ENCODE measurements at regions not wholly inside any gene's neighbourhood (a gene's known extent, or its start where the extent isn't known, plus 50 kb on each side); places are given as distances from the start of the nearest gene placed in this dataset.

DNA sequence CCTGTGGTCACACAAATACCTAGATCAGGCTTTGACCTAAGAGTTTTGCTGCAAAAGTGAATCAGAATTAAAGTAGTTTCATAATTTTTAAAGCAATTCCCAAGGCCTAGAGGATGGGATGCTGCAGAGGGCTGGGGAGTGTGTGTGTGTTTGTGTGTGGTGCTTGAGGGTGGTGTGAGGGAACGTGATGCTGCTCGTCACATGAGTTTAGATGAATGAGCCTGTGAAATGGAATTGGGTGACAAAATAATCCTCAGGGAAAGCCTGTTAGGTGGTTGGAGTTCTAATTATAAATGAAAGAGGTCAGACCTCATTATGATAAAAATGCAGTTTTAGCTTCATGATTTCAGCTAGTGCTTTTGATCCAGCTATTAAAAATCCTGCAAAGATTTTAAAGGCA lies 87.5 kb upstream of the TMEM170B start:
- Mint-ChIP-seq H3K27ac (no peak overlapping the region; the same call in 1 of the 2 replicates), H3K4me1 (peaks cover 6% of the 10 kb centered on the region), H3K9me3 (peaks cover 12% of the 10 kb centered on the region), H3K27me3 (ENCODE audit: low read depth) (no peaks in the 10 kb centered on the region; the same call in 1 of the 2 replicates), H3K4me3 (no peak overlapping the region), H3K36me3 (peaks cover 5% of the 10 kb centered on the region)
- TF ChIP-seq GABPB1 (CRISPR knock-in tag; IDR thresholded peaks at IDR 0.05) (no peak), ATF1 (CRISPR knock-in tag; IDR thresholded peaks at IDR 0.05) (no peak), CREM (CRISPR knock-in tag; IDR thresholded peaks at IDR 0.05) (no peak), NR1H2 (CRISPR knock-in tag; IDR thresholded peaks at IDR 0.05) (no peak), NFATC4 (CRISPR knock-in tag; IDR thresholded peaks at IDR 0.05) (no peak), ZNF121 (CRISPR knock-in tag; IDR thresholded peaks at IDR 0.05) (no peak), ZNF423 (CRISPR knock-in tag; IDR thresholded peaks at IDR 0.05) (no peak), CTCF (IDR thresholded peaks at IDR 0.05) (no peak), RELA (CRISPR knock-in tag; IDR thresholded peaks at IDR 0.05; ENCODE audit: borderline replicate concordance) (no peak), ELF4 (CRISPR knock-in tag; IDR thresholded peaks at IDR 0.05; ENCODE audit: low read depth) (no peak), NFE2L1 (CRISPR knock-in tag; IDR thresholded peaks at IDR 0.05) (no peak), PREB (CRISPR knock-in tag; IDR thresholded peaks at IDR 0.05; ENCODE audit: borderline replicate concordance) (no peak), ZSCAN18 (CRISPR knock-in tag; IDR thresholded peaks at IDR 0.05) (no peak), TP53 (CRISPR knock-in tag; IDR thresholded peaks at IDR 0.05) (no peak), MXD4 (CRISPR knock-in tag; IDR thresholded peaks at IDR 0.05; ENCODE audit: borderline replicate concordance) (no peak), SMAD4 (CRISPR knock-in tag; IDR thresholded peaks at IDR 0.05) (no peak)
- TF ChIP-seq, protein P1, sequence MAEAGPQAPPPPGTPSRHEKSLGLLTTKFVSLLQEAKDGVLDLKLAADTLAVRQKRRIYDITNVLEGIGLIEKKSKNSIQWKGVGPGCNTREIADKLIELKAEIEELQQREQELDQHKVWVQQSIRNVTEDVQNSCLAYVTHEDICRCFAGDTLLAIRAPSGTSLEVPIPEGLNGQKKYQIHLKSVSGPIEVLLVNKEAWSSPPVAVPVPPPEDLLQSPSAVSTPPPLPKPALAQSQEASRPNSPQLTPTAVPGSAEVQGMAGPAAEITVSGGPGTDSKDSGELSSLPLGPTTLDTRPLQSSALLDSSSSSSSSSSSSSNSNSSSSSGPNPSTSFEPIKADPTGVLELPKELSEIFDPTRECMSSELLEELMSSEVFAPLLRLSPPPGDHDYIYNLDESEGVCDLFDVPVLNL (CRISPR knock-in tag; IDR thresholded peaks at IDR 0.05; ENCODE audit: borderline replicate concordance, low read depth): no peak
- POLR2A ChIA-PET: no interaction called here
- ATAC-seq (no peak), DNase-seq (ENCODE audit: low spot score) (no peak)
- CTCF ChIA-PET: no interaction called here

GRCh38 chr6:11449408-11449807 lies 88.1 kb upstream of the TMEM170B start:
- no peak overlapping the region for H3K27ac Mint-ChIP-seq
- H3K4me1 Mint-ChIP-seq: peaks cover 6% of the 10 kb centered on the region
- H3K4me3 Mint-ChIP-seq: no peak overlapping the region
- ChIA-PET POLR2A (no interaction called here), CTCF (no interaction called here)
- peaks cover 18% of the 10 kb centered on the region for H3K9me3 Mint-ChIP-seq
- ATAC-seq (no peak), DNase-seq (ENCODE audit: low spot score) (no peak)
- no peaks in the 10 kb centered on the region; the same call in 1 of the 2 replicates for H3K27me3 Mint-ChIP-seq (ENCODE audit: low read depth)
- H3K36me3 Mint-ChIP-seq: peaks cover 10% of the 10 kb centered on the region
- TF ChIP-seq KAT7 (CRISPR knock-in tag; IDR thresholded peaks at IDR 0.05; ENCODE audit: borderline replicate concordance): no peak
- TF ChIP-seq, protein P2, sequence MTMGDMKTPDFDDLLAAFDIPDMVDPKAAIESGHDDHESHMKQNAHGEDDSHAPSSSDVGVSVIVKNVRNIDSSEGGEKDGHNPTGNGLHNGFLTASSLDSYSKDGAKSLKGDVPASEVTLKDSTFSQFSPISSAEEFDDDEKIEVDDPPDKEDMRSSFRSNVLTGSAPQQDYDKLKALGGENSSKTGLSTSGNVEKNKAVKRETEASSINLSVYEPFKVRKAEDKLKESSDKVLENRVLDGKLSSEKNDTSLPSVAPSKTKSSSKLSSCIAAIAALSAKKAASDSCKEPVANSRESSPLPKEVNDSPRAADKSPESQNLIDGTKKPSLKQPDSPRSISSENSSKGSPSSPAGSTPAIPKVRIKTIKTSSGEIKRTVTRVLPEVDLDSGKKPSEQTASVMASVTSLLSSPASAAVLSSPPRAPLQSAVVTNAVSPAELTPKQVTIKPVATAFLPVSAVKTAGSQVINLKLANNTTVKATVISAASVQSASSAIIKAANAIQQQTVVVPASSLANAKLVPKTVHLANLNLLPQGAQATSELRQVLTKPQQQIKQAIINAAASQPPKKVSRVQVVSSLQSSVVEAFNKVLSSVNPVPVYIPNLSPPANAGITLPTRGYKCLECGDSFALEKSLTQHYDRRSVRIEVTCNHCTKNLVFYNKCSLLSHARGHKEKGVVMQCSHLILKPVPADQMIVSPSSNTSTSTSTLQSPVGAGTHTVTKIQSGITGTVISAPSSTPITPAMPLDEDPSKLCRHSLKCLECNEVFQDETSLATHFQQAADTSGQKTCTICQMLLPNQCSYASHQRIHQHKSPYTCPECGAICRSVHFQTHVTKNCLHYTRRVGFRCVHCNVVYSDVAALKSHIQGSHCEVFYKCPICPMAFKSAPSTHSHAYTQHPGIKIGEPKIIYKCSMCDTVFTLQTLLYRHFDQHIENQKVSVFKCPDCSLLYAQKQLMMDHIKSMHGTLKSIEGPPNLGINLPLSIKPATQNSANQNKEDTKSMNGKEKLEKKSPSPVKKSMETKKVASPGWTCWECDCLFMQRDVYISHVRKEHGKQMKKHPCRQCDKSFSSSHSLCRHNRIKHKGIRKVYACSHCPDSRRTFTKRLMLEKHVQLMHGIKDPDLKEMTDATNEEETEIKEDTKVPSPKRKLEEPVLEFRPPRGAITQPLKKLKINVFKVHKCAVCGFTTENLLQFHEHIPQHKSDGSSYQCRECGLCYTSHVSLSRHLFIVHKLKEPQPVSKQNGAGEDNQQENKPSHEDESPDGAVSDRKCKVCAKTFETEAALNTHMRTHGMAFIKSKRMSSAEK (CRISPR knock-in tag; IDR thresholded peaks at IDR 0.05; ENCODE audit: borderline replicate concordance): no peak
- TF ChIP-seq NR2C2 (CRISPR knock-in tag; IDR thresholded peaks at IDR 0.05): no peak
- TF ChIP-seq, protein P3, sequence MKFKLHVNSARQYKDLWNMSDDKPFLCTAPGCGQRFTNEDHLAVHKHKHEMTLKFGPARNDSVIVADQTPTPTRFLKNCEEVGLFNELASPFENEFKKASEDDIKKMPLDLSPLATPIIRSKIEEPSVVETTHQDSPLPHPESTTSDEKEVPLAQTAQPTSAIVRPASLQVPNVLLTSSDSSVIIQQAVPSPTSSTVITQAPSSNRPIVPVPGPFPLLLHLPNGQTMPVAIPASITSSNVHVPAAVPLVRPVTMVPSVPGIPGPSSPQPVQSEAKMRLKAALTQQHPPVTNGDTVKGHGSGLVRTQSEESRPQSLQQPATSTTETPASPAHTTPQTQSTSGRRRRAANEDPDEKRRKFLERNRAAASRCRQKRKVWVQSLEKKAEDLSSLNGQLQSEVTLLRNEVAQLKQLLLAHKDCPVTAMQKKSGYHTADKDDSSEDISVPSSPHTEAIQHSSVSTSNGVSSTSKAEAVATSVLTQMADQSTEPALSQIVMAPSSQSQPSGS (CRISPR knock-in tag; IDR thresholded peaks at IDR 0.05; ENCODE audit: borderline replicate concordance, low read depth): no peak
- no peak for TF ChIP-seq PRDM15 (CRISPR knock-in tag; IDR thresholded peaks at IDR 0.05)
- TF ChIP-seq GABPB1 (CRISPR knock-in tag; IDR thresholded peaks at IDR 0.05): no peak

All from WTC11 (cell line).